Panc1 (cell line): ENCODE measurements at regions not wholly inside any gene's neighbourhood (a gene's known extent, or its start where the extent isn't known, plus 50 kb on each side); places are given as distances from the start of the nearest gene placed in this dataset.

ENCODE experiments used
- ATAC-seq: fragments of 200-7000 bp; cut with Tn5 transposase; 2 replicates; pipeline ENCODE4 v1.9.1; 2020; ENCODE audit warnings: mild to moderate bottlenecking, moderate library complexity
- BruUV-seq: library from RNA; stranded (reverse); fragments of 400-500 nt; replicated peaks from 2 replicates; lab custom pipeline; 2021; lab: Mats Ljungman, UMichigan
- CTCF ChIA-PET: fragments of 300-600 bp; sonication (Branson Sonifier 250); formaldehyde crosslinking; loops from one replicate; lab custom pipeline; 2022; ENCODE audit warnings: antibody characterized with exemption; lab: Charles Lee
- POLR2A ChIA-PET: fragments of 300-600 bp; sonication (Branson Sonifier 250); formaldehyde crosslinking; loops from one replicate; lab custom pipeline; 2022; ENCODE audit warnings: antibody characterized with exemption; lab: Charles Lee
- DNase-seq: peaks from one replicate; pipeline ENCODE4 v3.0.0-alpha.2; 2010; ENCODE audit warnings: low read depth, low spot score
- H3K27ac ChIP-seq: 2 replicates; pipeline ENCODE4 v1.5.1; 2011; ENCODE audit warnings: mild to moderate bottlenecking, low read length, inconsistent platforms
- H3K27me3 ChIP-seq: fragments of 200-500 bp; sonication (Bioruptor generic); 2 replicates; pipeline ENCODE4 v1.6.0; 2014; ENCODE audit warnings: low read length, inconsistent platforms; ENCODE audit not compliant: control insufficient read depth, insufficient read depth
- H3K36me3 ChIP-seq: fragments of 200-500 bp; sonication (Bioruptor generic); 2 replicates; pipeline ENCODE4 v1.5.1; 2014; ENCODE audit warnings: inconsistent platforms, mild to moderate bottlenecking, low read length, moderate library complexity; ENCODE audit not compliant: control insufficient read depth, insufficient read depth
- H3K4me1 ChIP-seq: 2 replicates; pipeline ENCODE4 v1.5.1; 2011; ENCODE audit warnings: inconsistent platforms, mild to moderate bottlenecking, low read length, moderate library complexity; ENCODE audit not compliant: control insufficient read depth, insufficient read depth
- H3K4me3 ChIP-seq, 2 experiments: 2 replicates each; pipeline ENCODE4 v1.5.1; 2011 to 2012; ENCODE audit warnings: low read depth in 2 of 2, low read length in 2 of 2, mild to moderate bottlenecking in 2 of 2, inconsistent platforms in 1 of 2, moderate library complexity in 1 of 2
- H3K9me3 ChIP-seq: fragments of 200-500 bp; sonication (Bioruptor generic); 2 replicates; pipeline ENCODE4 v1.5.1; 2014; ENCODE audit warnings: low read depth, mild to moderate bottlenecking, inconsistent platforms, low read length, moderate library complexity; ENCODE audit not compliant: control insufficient read depth, insufficient read depth
- CTCF ChIP-seq: fragments of 450-650 bp; IDR thresholded peaks from 2 replicates; pipeline ENCODE4 v1.5.1; 2017; ENCODE audit warnings: mild to moderate bottlenecking
- POLR2AphosphoS5 ChIP-seq: IDR thresholded peaks from 2 replicates; pipeline ENCODE4 v1.6.1; 2012; ENCODE audit warnings: mild to moderate bottlenecking, low read depth, low read length, moderate library complexity
- SIN3A ChIP-seq: IDR thresholded peaks from 2 replicates; pipeline ENCODE4 v1.6.1; 2012; ENCODE audit warnings: low read depth, mild to moderate bottlenecking, low read length, moderate library complexity, borderline replicate concordance; ENCODE audit not compliant: insufficient read depth
- TCF7L2 ChIP-seq: IDR thresholded peaks from 2 replicates; pipeline ENCODE4 v1.6.1; 2011; ENCODE audit warnings: mild to moderate bottlenecking, low read depth, low read length, inconsistent platforms
- in situ Hi-C: cut with HindIII; loops from 2 replicates; pipeline ENCODE4 v1.10.0; 2016; ENCODE audit warnings: low sequenced_read_pairs, low pct_unique_long_range_greater_than_20kb
- intact Hi-C: fragments of 100-400 bp; cut with micrococcal nuclease; formaldehyde crosslinking; loops from one replicate; pipeline ENCODE4 v1.10.0; 2022; ENCODE audit not compliant: unreplicated experiment
- TF ChIP-seq, protein P1 (sequence below), 2 experiments: IDR thresholded peaks; 2 replicates each; pipeline ENCODE4 v1.6.1; 2011 to 2012; ENCODE audit warnings: low read depth in 2 of 2, control low read depth in 1 of 2, low read length in 1 of 2, mild to moderate bottlenecking in 1 of 2, moderate library complexity in 1 of 2; ENCODE audit not compliant: insufficient read depth in 1 of 2

- no peaks in the 10 kb centered on the region for H3K36me3 ChIP-seq
- TF ChIP-seq SIN3A (no peak), CTCF (no peak), TCF7L2 (no peak), POLR2AphosphoS5 (no peak)
- TF ChIP-seq, protein P1, sequence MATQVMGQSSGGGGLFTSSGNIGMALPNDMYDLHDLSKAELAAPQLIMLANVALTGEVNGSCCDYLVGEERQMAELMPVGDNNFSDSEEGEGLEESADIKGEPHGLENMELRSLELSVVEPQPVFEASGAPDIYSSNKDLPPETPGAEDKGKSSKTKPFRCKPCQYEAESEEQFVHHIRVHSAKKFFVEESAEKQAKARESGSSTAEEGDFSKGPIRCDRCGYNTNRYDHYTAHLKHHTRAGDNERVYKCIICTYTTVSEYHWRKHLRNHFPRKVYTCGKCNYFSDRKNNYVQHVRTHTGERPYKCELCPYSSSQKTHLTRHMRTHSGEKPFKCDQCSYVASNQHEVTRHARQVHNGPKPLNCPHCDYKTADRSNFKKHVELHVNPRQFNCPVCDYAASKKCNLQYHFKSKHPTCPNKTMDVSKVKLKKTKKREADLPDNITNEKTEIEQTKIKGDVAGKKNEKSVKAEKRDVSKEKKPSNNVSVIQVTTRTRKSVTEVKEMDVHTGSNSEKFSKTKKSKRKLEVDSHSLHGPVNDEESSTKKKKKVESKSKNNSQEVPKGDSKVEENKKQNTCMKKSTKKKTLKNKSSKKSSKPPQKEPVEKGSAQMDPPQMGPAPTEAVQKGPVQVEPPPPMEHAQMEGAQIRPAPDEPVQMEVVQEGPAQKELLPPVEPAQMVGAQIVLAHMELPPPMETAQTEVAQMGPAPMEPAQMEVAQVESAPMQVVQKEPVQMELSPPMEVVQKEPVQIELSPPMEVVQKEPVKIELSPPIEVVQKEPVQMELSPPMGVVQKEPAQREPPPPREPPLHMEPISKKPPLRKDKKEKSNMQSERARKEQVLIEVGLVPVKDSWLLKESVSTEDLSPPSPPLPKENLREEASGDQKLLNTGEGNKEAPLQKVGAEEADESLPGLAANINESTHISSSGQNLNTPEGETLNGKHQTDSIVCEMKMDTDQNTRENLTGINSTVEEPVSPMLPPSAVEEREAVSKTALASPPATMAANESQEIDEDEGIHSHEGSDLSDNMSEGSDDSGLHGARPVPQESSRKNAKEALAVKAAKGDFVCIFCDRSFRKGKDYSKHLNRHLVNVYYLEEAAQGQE (IDR thresholded peaks at IDR 0.05; ENCODE audit: insufficient read depth in 1 of 2, low read depth in 2 of 2, low read length in 1 of 2) = no peak
- intact Hi-C loops = no loop called here
- no TSS peak for BruUV-seq
- ATAC-seq = no peak
- in situ Hi-C loops = no loop called here
- ChIA-PET CTCF (no interaction called here), POLR2A (no interaction called here)
- DNase-seq = no peak
- H3K4me3 ChIP-seq = no peak overlapping the region
- H3K27ac ChIP-seq = no peak overlapping the region
- H3K9me3 ChIP-seq = no peaks in the 10 kb centered on the region
- H3K27me3 ChIP-seq = no peaks in the 10 kb centered on the region
- no peaks in the 10 kb centered on the region for H3K4me1 ChIP-seq
These were observed 524.3 kb downstream of the RASEF start for GRCh38 chr9:82538634-82539033.

- intact Hi-C loops = no loop called here
- CTCF ChIA-PET = no interaction called here
These were observed 523.8 kb downstream of the RASEF start for GRCh38 chr9:82539146-82539545.

More at GRCh38 chr9:82539146-82539545, 523.8 kb downstream of the RASEF start:
- in situ Hi-C loops = no loop called here
- Histone ChIP-seq H3K4me1 (no peaks in the 10 kb centered on the region), H3K36me3 (no peaks in the 10 kb centered on the region), H3K4me3 (no peak overlapping the region), H3K27me3 (no peaks in the 10 kb centered on the region), H3K27ac (no peak overlapping the region), H3K9me3 (no peaks in the 10 kb centered on the region)
- ATAC-seq = no peak
- TF ChIP-seq, protein P1 (IDR thresholded peaks at IDR 0.05; ENCODE audit: insufficient read depth in 1 of 2, low read depth in 2 of 2, low read length in 1 of 2) = no peak
- TF ChIP-seq SIN3A (no peak), CTCF (no peak), TCF7L2 (no peak), POLR2AphosphoS5 (no peak)
- no TSS peak for BruUV-seq
- POLR2A ChIA-PET = no interaction called here
- DNase-seq = no peak
